Psoas muscle (tissue), 7 donors: ENCODE measurements at regions not wholly inside any gene's neighbourhood (a gene's known extent, or its start where the extent isn't known, plus 50 kb on each side); places are given as distances from the start of the nearest gene placed in this dataset.

Experiments
- ATAC-seq, 4 donors: fragments of 200-7000 bp; cut with Tn5 transposase; one replicate each; pipeline ENCODE4 v1.9.1; 2020; ENCODE audit warnings: moderate library complexity in 3 of 4, mild to moderate bottlenecking in 2 of 4
- DNase-seq, 2 donors: peaks; one replicate each; pipeline ENCODE4 v3.0.0-alpha.2; 2020
- H3K27ac ChIP-seq: fragments of 200-600 bp; one replicate; pipeline ENCODE4 v1.8.0; 2022
- H3K27me3 ChIP-seq, 3 donors: fragments of 200-600 bp in 1 of 3; one replicate each; pipeline versions ENCODE4 v1.6.1 to v1.8.0; 2013 to 2022; ENCODE audit warnings: low read length in 2 of 3, mild to moderate bottlenecking in 2 of 3, moderate library complexity in 1 of 3; ENCODE audit not compliant: insufficient read depth in 3 of 3
- H3K36me3 ChIP-seq, 2 donors: fragments of 200-600 bp in 1 of 2; one replicate each; pipeline versions ENCODE4 v1.6.1 to v1.8.0; 2013 to 2022; ENCODE audit warnings: low read depth in 1 of 2, mild to moderate bottlenecking in 1 of 2, moderate library complexity in 1 of 2; ENCODE audit not compliant: insufficient read depth in 1 of 2
- H3K4me1 ChIP-seq: fragments of 200-600 bp; one replicate; pipeline ENCODE4 v1.8.0; 2022
- H3K4me3 ChIP-seq: fragments of 200-600 bp; one replicate; pipeline ENCODE4 v1.8.0; 2022; ENCODE audit warnings: mild to moderate bottlenecking
- H3K9me3 ChIP-seq: fragments of 200-600 bp; one replicate; pipeline ENCODE4 v1.8.0; 2022
- CTCF ChIP-seq: fragments of 200-600 bp; IDR thresholded peaks from one replicate; pipeline ENCODE4 v1.8.0; 2022; ENCODE audit warnings: antibody characterized with exemption
- WGBS, 3 donors: extraction: QIAGEN DNeasy Blood & Tissue Kit; methylation state at CpG; one replicate each; pipeline versions ENCODE4 v1.1.6 to v1.1.7; 2013; 5-methylcytosine and 5-hydroxymethylcytosine counted together
- intact Hi-C, 2 donors: fragments of 100-400 bp; cut with DNase I; formaldehyde crosslinking; loops; one replicate each; pipeline versions ENCODE4 v1.11.0 to v1.14.2; 2022
- donor health status: healthy with polysubstance abuse.
- donor health status: DM: no; HTN: no; CAD: no; lungs with moderate emphysema.
- donor health status: Bipolar disorder and iron deficiency.
- donor health status: healthy.
- donor health status: DM: yes; HTN: yes; CAD: no.
- donor health status: DM: no; HTN: no; CAD: no.
- donor health status: DM: yes; HTN: yes; CAD: no.

GRCh38 chr6:100176311-100176950 lies 182.4 kb upstream of the MCHR2 start:
- WGBS, 3 donors = 28 to 43% (median 33%) methylated on average over 6 of the region's 6 CpGs
- H3K27ac ChIP-seq = no peak overlapping the region
- intact Hi-C loops = loop anchor here in 1 of 2 donors (5.0 kb wide), 1 partner anchor 291 kb away; no protein-coding TSS in a partner anchor
- no peak for DNase-seq
- no peaks in the 10 kb centered on the region for H3K27me3 ChIP-seq
- no peaks in the 10 kb centered on the region for H3K36me3 ChIP-seq
- H3K4me1 ChIP-seq = peaks cover 9% of the 10 kb centered on the region
- no peak overlapping the region for H3K4me3 ChIP-seq
- TF ChIP-seq CTCF = peak; percentile 46
- H3K9me3 ChIP-seq = no peaks in the 10 kb centered on the region
- peak; percentile 42 to 80 (median 52) for ATAC-seq

- Histone ChIP-seq H3K27me3 (no peaks in the 10 kb centered on the region), H3K4me3 (no peak overlapping the region), H3K4me1 (peaks cover 9% of the 10 kb centered on the region), H3K27ac (no peak overlapping the region), H3K9me3 (no peaks in the 10 kb centered on the region), H3K36me3 (no peaks in the 10 kb centered on the region)
- intact Hi-C loops = loop anchor here in 1 of 2 donors (5.0 kb wide), 1 partner anchor 291 kb away; no protein-coding TSS in a partner anchor
- DNase-seq (no peak), ATAC-seq (peak in 2 of 4 donors; percentile 41 to 53)
- TF ChIP-seq CTCF = no peak
- WGBS, 3 donors = 35 to 58% (median 35%) methylated on average over 1 of the region's 1 CpG
These were observed 181.8 kb upstream of the MCHR2 start for GRCh38 chr6:100175814-100176310.

GRCh38 chr6:100173211-100173610 lies 179.2 kb upstream of the MCHR2 start:
- H3K36me3 ChIP-seq = no peaks in the 10 kb centered on the region
- no peak for DNase-seq
- WGBS, 3 donors = 0 to 94% (median 39%) methylated on average over 1 of the region's 1 CpG
- H3K4me1 ChIP-seq = peaks cover 9% of the 10 kb centered on the region
- no peak overlapping the region for H3K27ac ChIP-seq
- no peak for TF ChIP-seq CTCF
- intact Hi-C loops = no loop called here
- no peak for ATAC-seq
- H3K27me3 ChIP-seq = no peaks in the 10 kb centered on the region
- H3K4me3 ChIP-seq = no peak overlapping the region
- H3K9me3 ChIP-seq = no peaks in the 10 kb centered on the region

GRCh38 chr6:100172322-100172713 lies 178.3 kb upstream of the MCHR2 start:
- no peak overlapping the region for H3K27ac ChIP-seq
- H3K27me3 ChIP-seq = no peaks in the 10 kb centered on the region
- intact Hi-C loops = no loop called here
- no peaks in the 10 kb centered on the region for H3K36me3 ChIP-seq
- peaks cover 6% of the 10 kb centered on the region for H3K4me1 ChIP-seq
- no peak overlapping the region for H3K4me3 ChIP-seq
- no peak for TF ChIP-seq CTCF
- 88 to 90% (median 88%) methylated on average over 3 of the region's 3 CpGs for WGBS, 3 donors
- DNase-seq = no peak
- no peak for ATAC-seq
- H3K9me3 ChIP-seq = no peaks in the 10 kb centered on the region
